ENCODE measurements at regions not wholly inside any gene's neighbourhood (a gene's known extent, or its start where the extent isn't known, plus 50 kb on each side); places are given as distances from the start of the nearest gene placed in this dataset.

- no peak overlapping the region for H3K27ac ChIP-seq
- no peak for DNase-seq (ENCODE audit: low spot score)
- TF ChIP-seq CTCF (conservative IDR thresholded peaks at IDR 0.05; ENCODE audit: low read depth), result no peak
- ChIA-PET CTCF (interaction anchor here (0.7 kb wide), 1 partner anchor 774 kb away, joined by 4 read pairs; no protein-coding TSS in a partner anchor), POLR2A (ENCODE audit: low non-redundant PET) (no interaction called here)
Observed at GRCh38 chr20:18988701-18989100, 175.1 kb downstream of the SCP2D1 start.

- ChIA-PET CTCF (no interaction called here), POLR2A (ENCODE audit: low non-redundant PET) (no interaction called here)
- DNase-seq (ENCODE audit: low spot score), result no peak
- no peak for TF ChIP-seq CTCF (conservative IDR thresholded peaks at IDR 0.05; ENCODE audit: low read depth)
- no peak overlapping the region for H3K27ac ChIP-seq
Observed at GRCh38 chr20:18989736-18990474, 176.3 kb downstream of the SCP2D1 start.

GRCh38 chr20:18991012-18991411, 177.4 kb downstream of the SCP2D1 start:
- CTCF ChIA-PET, result interaction anchor here (0.6 kb wide), 1 partner anchor 825 kb away, joined by 4 read pairs; no protein-coding TSS in a partner anchor
- no peak for DNase-seq (ENCODE audit: low spot score)
- H3K27ac ChIP-seq, result no peak overlapping the region
- no peak for TF ChIP-seq CTCF (conservative IDR thresholded peaks at IDR 0.05; ENCODE audit: low read depth)
- POLR2A ChIA-PET (ENCODE audit: low non-redundant PET), result no interaction called here

GRCh38 chr20:18992418-18992817, 178.8 kb downstream of the SCP2D1 start:
- ChIA-PET CTCF (interaction anchor here (0.7 kb wide), 1 partner anchor 679 kb away, joined by 5 read pairs; no protein-coding TSS in a partner anchor), POLR2A (ENCODE audit: low non-redundant PET) (no interaction called here)
- TF ChIP-seq CTCF (conservative IDR thresholded peaks at IDR 0.05; ENCODE audit: low read depth), result no peak
- no peak overlapping the region for H3K27ac ChIP-seq
- no peak for DNase-seq (ENCODE audit: low spot score)

- CTCF ChIA-PET, result no interaction called here
- POLR2A ChIA-PET (ENCODE audit: low non-redundant PET), result no interaction called here
- no peak for TF ChIP-seq CTCF (conservative IDR thresholded peaks at IDR 0.05; ENCODE audit: low read depth)
- DNase-seq (ENCODE audit: low spot score), result no peak
- no peak overlapping the region for H3K27ac ChIP-seq
Observed at GRCh38 chr20:18995455-18995854, 181.9 kb downstream of the SCP2D1 start.

- ChIA-PET POLR2A (ENCODE audit: low non-redundant PET) (no interaction called here), CTCF (interaction anchor here (0.6 kb wide), 1 partner anchor 20 kb away, joined by 4 read pairs; no protein-coding TSS in a partner anchor)
- no peak for TF ChIP-seq CTCF (conservative IDR thresholded peaks at IDR 0.05; ENCODE audit: low read depth)
- H3K27ac ChIP-seq, result no peak overlapping the region
- no peak for DNase-seq (ENCODE audit: low spot score)
Observed at GRCh38 chr20:18999086-18999485, 185.5 kb downstream of the SCP2D1 start.
